ENCODE measurements at regions not wholly inside any gene's neighbourhood (a gene's known extent, or its start where the extent isn't known, plus 50 kb on each side); places are given as distances from the start of the nearest gene placed in this dataset.
A peak's percentile ranks its signal among the peaks of the same experiment; 100 is the strongest.

DNA sequence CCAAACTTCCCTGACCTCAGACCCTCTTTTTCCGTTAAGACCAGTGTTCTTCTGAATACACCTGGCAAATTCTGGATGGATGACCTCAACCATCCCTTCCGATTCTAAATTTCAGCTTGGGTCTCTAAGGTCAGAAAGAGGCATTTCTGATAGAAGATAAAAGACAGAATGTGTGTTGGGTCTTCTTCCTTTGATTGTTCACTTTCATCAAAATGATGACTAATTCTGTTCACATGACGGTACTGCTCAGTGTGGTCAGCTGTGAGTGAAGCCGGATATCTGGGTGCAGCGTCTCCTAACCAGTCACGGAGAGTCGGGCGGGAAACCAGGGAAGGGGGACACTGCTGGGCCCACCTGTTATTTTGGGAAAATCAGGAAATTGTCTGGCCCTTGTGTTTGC, 151.6 kb upstream of the NAV2 start:
- no peak for DNase-seq (ENCODE audit: low read depth in 3 of 3, low spot score in 1 of 3)

DNA sequence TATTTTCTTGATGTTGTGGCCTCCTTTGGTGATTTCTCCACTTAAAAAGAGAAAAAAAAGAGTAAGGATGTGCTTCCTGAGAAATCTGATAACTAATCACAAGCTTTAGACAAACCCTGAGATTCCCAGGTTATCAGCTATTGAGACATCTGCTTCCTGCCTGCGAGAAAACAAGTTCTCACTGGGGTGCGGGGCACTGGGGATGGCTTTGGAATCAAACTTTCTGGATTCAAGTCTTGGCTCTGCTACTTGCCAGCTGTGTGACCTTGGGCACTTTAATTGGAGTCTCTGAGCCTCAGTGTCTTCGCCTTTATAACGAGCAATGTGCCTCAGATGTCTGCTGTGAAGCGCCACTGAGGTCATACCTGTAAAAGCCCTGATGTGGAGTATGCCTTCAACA, 152.5 kb upstream of the NAV2 start:
- no peak for DNase-seq (ENCODE audit: low read depth in 3 of 3, low spot score in 1 of 3)

DNA sequence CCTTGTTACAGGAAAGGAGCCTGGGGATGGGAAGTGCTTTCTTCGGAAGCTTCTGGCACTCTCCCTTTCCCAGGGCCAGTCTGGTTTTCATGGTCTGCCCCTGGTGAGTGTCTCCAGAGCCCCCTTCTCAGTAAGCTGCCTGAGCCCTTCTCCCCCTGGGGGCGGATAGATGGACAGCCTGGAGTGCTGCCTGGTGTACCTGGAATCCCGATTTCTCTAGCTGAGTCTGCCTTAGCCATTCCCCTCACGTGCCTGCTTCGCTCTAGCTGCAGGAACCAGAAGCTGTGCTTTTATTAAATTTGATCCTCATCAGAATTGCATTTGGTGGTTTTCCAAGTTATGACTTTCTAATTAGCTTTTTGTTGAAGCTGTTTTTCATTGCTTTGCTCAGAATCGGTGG, 152.9 kb upstream of the NAV2 start:
- DNase-seq (ENCODE audit: low read depth in 3 of 3, low spot score in 1 of 3), result no peak

DNA sequence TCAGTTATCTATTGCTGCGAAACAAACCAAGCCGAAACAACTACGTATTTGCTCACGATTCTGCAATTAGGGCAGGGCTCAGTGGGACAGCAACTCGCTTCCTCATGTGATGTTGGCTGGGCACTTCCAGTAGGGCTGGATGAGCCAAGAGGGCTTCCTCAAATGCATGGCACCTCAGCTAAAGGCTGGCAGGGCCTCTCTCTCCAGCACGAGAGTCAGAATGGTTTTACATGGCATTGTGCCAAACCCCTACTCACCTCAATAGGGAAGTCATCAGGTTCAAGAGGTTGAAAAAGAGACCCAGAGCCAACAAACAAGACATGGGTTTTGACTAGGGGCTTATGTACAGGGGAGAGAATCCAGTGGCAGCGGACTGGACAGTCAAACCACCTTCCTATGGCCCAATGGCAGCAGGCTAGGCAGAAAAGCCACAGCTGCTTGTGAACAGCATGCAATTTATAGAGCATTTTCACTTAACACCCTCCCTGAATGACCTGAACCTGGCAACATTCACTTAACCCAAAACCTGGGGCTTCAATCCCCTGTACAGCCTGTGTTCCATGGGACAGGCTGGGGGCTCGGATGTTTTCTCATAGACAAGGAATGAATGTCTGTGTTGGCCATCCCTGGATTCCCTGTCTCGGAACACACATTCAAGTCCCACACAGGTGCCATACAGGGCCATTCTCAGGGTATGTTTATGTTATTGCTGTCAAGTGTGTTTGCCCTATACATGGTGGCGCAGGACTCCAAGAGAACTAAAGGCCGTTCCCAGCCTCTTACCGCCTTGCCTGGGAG, 154.2 kb upstream of the NAV2 start:
- DNase-seq (ENCODE audit: low read depth in 3 of 3, low spot score in 1 of 3), result no peak

DNA sequence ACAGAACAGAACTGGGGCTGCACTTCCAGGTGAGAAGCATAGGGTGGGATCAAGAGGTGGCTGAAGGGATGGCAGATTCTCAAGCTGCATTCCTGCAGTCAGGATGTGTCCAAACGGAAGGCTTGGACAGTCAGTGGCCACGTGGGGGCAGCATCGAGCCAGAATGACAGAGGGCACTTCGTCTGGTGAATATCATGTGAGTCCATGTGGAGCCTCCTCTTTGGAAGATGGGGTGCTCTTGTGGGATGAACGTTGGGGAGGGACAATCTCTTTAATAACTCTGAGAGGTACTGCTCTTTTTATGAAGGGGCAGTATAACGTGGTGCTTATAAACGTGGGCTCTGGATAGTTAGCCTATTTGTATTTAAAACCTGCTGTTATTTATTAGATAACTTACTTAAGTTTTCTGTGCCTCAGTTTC, 154.9 kb upstream of the NAV2 start:
- peak; percentile 20 to 59 (median 20) for DNase-seq (ENCODE audit: low read depth in 3 of 3, low spot score in 1 of 3)

DNA sequence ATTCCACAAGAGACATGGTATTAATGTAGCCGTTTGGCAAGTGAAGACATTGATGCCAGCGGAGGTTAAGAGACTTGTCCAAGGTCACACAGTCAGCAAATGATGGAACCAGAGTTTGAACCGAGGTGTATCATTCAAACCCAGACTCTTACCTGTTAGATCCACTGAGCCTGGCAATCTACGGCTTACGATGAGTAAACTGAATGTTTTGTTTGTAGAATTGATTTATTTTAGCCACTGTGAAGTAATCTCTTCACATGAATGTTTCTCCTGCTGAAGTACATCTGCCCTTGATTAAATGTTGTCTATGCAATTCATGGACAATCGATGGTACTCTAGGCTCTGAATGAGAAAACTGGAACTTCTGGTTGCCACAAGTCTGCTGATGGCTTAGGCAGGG, 155.5 kb upstream of the NAV2 start:
- DNase-seq (ENCODE audit: low read depth in 3 of 3, low spot score in 1 of 3), result no peak

DNA sequence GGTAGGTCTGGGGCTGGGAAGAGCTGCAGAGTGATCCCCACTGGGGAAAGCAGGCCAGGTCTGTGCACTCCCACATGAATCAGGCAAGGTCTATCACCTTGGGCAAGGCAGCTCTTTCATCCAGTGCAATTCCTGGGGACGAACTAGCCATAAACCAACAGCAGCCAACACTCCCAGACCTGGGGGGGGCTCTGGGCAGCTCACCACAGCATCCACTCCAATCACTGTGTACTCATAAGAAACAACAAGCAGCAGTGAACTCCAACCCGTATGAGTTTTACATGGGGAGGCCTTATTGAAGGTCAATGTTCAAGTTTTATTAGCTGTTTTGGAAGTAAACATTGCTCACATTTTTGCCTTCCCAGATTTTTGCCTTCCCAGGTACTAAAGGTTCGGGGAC, 157.4 kb upstream of the NAV2 start:
- DNase-seq (ENCODE audit: low read depth in 3 of 3, low spot score in 1 of 3), result no peak

DNA sequence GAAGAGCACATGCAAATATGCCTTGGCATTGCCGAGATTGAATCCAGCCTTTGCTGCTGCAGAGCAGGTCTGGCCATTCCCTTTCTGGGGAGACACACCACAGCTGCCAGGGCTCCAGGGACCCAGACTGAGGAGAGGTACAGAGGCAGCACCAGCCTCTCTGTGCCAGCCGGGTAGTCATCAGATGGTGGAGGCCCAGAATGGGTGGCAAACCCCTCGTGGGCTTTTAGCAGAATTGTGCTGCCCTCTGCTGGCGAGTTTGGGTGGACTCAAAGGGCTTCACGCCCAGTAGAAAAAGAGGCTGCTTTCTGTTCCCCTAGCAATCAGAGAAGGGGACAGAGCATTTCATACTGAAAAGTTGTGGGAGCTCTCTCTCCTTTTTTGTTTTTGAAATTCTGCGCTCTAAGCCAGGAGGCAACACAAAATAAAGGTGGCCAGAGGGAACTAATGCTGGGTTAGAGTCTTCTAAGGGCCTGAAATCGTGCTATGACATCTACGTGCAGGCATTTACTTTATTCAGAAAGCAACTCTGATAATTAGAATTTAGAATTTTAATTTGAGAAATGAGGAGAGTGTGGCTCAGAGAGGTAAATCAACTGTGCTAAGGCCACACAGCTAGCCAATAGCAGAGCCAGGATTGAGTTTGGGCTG, 158.8 kb upstream of the NAV2 start:
- peak; percentile 22 to 60 (median 24) for DNase-seq (ENCODE audit: low read depth in 3 of 3, low spot score in 1 of 3)

DNA sequence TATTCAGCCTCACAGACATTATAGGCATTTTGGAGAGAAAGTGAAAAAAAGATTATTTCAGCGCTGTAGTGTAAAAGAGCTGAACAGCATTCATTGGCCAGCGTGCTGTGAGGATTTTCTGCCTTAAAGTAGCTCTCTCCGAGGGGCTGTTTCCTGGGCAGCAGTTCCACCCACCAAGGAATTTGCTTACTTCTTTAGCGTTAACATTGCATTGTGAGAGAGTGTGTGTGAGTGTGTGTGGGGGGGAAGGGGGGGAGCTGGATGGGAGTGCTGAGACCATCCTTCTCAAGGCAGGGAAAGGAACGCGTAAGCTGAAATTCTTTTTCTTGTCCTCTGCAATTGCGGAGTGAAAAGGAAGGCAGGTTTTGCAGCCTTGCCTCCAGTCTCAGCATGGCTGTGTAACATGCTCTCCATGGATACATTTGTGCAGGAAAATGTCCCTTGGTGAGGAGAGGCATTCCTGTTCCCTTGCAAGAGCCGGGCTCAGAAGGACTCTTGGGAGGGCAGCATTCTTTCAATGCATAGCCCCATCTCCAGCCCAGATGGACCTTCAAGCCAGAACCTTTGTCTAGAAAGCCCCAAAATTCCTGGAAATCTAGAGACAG, 159.9 kb upstream of the NAV2 start:
- no peak for DNase-seq (ENCODE audit: low read depth in 3 of 3, low spot score in 1 of 3)

DNA sequence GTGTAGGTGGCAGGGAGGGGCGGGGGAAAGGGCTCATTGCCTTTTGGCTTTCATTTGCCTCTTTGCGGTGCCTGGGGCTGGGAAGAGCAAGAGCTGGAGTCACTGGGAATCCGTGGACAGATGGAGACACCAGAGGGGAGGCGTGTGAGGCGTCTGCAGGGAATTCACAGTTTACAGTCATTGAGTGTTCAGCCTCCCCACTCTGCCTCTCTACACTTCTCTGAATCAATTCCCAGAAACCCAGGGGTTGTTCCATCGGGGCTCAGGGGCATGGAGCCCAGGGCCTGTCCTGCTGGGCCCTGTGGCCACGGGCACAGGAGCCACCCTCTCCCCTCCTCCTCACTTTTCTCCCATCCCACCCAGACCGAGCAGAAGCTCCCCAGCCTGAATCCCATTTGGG, 160.5 kb upstream of the NAV2 start:
- DNase-seq (ENCODE audit: low read depth in 3 of 3, low spot score in 1 of 3), result no peak

DNA sequence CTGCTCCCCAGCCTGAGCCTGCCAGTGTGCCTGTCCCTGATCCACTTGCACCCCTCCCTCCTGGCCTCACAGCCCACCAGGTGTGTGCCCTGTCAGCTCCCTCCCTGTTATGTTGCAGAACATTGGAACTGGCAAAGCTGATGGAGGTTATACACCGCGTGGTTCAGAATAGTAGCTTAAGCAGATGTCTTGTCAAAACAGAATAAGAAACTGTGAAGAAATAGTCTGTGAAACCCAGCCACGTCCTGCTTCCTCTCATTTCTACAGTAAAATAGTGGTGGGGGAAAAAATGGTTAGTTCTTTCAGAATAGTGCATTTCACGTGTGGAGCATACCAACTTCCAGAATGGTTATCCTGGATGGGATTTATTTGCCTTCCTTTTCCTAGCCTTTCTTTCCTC, 161.2 kb upstream of the NAV2 start:
- no peak for DNase-seq (ENCODE audit: low read depth in 3 of 3, low spot score in 1 of 3)

DNA sequence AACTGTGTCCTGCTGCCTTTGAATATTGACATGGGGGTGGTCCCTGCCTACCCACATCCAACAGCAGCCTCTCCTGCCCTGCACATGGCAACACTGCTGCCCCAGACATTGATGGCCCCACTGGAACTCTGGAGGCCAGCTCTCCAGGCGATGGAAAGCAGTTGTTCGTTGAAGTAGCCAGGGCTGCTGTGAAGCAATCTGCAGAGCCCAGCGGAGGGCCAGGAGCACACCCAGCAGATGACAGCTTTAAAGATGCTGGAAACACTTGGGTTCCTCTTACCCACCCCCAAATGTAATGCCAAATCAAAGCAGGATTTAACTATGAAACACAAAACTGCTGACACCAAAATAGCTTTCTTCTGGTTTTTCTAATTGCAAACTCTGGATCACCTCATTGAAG, 165.6 kb upstream of the NAV2 start:
- no peak for DNase-seq (ENCODE audit: low read depth in 3 of 3, low spot score in 1 of 3)

DNA sequence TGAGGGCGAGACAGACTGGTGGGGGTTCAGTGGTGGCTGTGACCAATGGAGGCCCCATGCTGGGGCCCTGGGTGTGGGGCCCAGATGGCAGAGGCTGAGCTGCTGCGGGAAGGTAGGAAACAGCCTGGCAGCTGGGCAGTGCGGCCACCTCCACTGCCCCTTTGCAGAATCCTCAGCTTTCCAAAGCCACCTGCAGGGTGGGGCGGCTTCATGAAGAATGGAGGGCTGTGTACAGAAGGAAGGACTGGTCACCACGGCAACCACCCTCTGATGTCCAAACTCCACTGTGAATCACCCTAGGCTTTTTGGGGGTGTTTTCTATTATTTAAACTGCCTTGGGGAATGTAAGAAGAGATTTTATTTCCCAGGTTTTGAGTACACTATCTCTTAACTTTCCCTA, 166.3 kb upstream of the NAV2 start:
- DNase-seq (ENCODE audit: low read depth in 3 of 3, low spot score in 1 of 3), result no peak

DNA sequence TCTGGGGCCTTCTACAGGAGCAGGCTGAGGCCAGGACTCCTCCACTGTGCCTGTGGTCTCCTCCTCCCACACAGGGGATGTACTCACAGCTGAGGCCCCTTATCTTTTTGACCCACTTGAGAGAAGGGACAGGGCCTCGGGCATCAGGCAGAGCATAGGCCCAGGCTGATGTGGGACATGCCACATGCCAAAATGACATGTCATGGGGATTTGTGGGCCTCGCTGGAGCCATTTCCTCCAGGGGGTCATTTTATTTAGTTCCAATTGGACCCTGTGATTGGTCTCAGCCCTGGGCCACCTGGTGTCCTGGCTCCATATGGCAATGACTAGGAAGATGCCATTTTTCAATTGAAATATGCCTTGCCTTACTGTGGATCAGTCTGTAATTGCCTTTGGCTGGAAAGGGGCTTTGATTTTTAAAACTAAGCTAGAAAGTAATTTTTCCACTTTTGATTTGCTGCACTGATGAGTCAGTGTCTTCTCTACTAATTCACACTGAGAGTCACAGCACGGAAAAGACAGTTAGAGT, 171.1 kb upstream of the NAV2 start:
- no peak for DNase-seq (ENCODE audit: low read depth in 3 of 3, low spot score in 1 of 3)

DNA sequence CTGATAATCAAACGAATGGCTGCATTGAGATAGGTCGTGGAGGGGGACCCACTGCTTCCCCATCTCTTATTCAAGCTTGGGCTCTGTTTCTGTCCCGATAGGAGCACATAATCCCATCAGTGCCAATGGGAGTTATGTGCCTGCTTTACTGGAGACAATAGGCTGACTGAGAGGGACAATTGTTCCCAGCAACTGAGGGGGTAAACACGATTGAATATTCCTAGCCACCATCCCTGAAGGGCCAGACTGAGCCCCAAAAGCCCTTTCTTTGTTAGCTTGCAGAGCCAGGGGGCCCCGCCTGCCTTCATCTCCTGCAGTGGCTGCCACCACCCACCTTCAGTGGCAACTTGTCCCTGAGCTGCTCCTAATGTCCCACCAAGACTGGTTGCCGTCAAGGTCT, 172.8 kb upstream of the NAV2 start:
- no peak for DNase-seq (ENCODE audit: low read depth in 3 of 3, low spot score in 1 of 3)

DNA sequence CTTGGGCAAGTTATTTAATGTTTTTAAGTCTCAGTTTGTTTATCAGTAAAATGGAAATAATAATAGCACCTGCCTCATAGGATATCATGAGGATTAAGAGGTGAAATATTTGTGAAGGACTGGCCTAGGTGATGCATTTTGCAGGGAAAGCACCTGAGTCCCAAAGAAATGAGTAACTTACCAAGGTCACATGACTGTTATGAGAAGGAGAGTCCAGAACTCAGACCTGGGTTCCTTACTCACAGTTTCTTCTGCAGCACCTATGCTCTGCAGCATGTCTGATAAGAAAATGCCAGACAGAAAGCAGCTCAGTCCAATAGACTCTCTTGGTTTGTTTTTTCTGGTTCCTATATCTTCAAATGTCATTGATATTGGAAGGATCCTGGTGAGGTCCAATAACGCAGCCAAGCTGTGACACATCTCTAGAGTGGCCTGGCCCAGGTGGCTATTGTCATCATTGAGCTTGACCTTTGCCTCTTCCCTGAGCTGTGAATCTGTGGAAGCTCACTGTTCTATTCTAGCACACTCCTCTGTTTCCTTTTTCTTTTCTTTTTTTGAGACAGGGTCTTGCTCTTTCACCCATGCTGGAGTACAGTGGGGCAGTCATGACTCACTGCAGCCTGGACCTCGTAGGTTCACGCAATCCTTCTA, 174.7 kb upstream of the NAV2 start:
- DNase-seq (ENCODE audit: low read depth in 3 of 3, low spot score in 1 of 3), result no peak

DNA sequence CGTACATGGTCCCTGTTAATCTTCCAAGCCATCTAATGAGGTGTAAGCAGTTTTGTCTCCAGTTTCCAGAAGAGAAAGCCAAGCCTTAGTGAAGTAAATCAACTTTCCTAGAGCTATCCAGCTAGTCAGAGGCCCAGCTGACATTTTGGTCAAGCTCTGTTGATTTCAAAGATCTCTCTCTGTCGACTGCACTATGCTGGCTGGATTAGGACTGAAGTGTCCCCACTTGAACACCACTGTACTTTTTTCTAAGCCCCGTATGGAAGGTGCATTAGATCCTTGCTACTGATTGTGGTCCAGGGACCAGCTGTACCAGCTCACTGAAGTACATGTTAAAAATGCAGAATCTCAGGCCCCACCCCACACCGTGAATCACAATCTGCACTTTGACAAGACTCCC, 176.5 kb upstream of the NAV2 start:
- DNase-seq (ENCODE audit: low read depth in 3 of 3, low spot score in 1 of 3), result no peak

DNA sequence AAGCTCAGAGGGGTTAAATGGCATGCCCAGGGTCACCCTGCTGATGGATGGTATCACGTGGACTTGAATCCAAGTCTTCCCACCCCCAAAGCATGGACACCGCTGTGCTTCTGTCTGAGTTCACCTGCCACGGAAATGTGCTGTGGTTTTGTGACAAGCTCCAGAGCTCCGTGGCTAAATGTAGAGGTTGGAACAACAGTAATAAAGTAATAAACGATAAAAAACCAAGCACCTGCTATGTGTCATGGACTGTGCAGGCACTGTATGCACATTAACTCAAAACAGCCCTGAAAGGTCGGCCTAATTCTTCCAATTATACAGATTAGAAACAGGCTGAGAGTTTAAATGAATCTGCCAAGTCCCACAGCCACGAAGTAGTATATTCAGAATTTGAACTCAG, 182.1 kb upstream of the NAV2 start:
- DNase-seq (ENCODE audit: low read depth in 3 of 3, low spot score in 1 of 3), result no peak

DNA sequence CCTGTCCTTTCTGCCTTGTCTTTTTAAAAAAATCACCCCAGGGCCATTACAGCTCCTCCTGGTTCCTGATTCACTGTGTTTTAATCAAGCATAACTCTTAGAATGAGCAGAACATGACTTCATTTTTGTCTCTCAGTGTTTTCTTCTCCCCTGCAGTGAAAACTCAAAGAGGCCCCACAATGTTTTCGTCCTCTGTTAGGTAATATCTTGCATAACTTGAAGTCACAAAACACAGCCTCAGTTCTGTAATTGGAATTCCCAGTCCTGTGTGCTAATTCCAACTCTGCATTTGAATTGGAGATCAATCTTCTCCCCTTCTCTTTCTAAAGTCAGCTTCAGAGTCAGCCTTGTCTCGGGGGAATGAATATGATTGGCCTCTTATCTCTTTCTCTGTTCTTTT, 186.5 kb upstream of the NAV2 start:
- DNase-seq (ENCODE audit: low read depth in 3 of 3, low spot score in 1 of 3), result no peak

DNA sequence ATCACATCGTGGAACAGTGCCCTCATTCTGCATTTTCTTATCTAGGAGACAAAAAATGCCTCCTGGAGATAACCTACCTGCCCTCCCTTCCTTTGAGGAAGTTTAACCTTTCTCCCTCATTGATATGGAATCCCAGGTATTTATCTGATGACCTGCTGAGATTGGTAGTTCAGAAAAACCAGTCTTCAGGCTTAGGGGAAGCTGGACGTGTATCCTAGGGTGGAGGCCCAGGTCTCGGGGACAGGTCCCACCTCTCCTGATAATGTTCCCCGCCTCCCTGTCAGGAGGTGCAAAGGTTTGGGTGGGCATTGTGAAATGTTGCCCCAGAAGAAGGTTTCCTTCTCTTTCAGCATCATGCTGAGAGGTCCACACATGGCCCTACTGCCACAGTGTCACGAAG, 186.9 kb upstream of the NAV2 start:
- DNase-seq (ENCODE audit: low read depth in 3 of 3, low spot score in 1 of 3), result no peak

DNA sequence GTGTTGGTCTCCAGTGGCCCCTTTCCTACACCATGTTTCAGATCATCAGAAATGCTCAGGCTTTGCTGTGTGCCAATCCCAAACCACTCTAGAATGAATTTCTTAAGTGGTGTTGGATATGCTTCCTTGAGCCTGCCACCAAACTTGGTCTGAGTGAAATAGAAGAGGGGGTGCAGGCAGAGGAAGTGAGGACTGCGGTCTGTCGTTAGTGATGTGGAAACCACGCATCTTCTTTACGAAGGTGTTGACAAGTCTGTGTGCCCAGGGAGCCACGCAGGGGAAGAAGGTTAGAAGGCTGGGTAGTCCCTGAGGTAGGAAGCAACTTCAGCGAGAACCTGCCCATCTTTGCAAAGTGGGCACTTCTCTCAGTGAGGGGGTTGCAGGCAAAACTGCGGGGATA, 187.4 kb upstream of the NAV2 start:
- DNase-seq (ENCODE audit: low read depth in 3 of 3, low spot score in 1 of 3), result no peak

DNA sequence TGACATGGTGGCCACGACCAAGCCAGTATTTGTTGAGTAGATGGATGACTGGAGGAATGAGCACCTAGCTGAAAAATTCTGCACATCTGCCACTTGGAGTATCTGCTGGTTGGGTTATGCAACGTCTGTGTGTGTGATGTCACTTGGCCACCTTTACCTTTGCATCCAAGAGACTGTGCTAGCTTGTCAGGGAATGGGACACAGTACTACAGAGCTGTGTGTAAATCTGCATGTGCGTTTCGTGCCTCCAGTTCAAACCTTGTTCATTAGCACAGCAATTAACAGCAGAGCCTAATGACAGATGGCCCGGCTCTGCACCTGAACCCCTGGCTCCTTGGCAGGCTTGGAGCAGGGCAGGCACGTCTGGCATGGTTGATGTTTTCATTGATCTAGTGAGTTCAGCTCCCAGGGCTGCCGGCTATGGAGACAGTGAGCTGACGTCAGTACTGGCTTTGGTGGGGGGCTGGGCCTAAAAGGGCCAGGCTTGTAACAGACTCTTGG, 188.4 kb upstream of the NAV2 start:
- DNase-seq (ENCODE audit: low read depth in 3 of 3, low spot score in 1 of 3), result no peak
